Kidney epithelial cell (primary cell): ENCODE measurements at regions not wholly inside any gene's neighbourhood (a gene's known extent, or its start where the extent isn't known, plus 50 kb on each side); places are given as distances from the start of the nearest gene placed in this dataset.
"Not testable (repeated sequence)": the region's sequence is repeated elsewhere in the genome, so short reads cannot be mapped to it uniquely, and the experiment has no call there.

Experiments
- DNase-seq: peaks from one replicate; pipeline ENCODE4 v3.0.0-alpha.2; 2010; ENCODE audit warnings: low read depth
- H3K27me3 ChIP-seq: 2 replicates; pipeline ENCODE4 v1.6.0; 2011; ENCODE audit warnings: low read length; ENCODE audit not compliant: control insufficient read depth, insufficient read depth
- H3K36me3 ChIP-seq: 2 replicates; pipeline ENCODE4 v1.5.1; 2011; ENCODE audit warnings: low read length; ENCODE audit not compliant: control insufficient read depth, insufficient read depth
- H3K4me3 ChIP-seq: 2 replicates; pipeline ENCODE4 v1.5.1; 2011; ENCODE audit warnings: low read depth, mild to moderate bottlenecking, control low read depth, low read length
- TF ChIP-seq, protein P1 (sequence below): IDR thresholded peaks from 2 replicates; pipeline ENCODE4 v1.5.1; 2011; ENCODE audit warnings: mild to moderate bottlenecking, moderate library complexity, low read length, control low read depth, inconsistent platforms; ENCODE audit not compliant: insufficient read depth, poor library complexity, severe bottlenecking

DNA sequence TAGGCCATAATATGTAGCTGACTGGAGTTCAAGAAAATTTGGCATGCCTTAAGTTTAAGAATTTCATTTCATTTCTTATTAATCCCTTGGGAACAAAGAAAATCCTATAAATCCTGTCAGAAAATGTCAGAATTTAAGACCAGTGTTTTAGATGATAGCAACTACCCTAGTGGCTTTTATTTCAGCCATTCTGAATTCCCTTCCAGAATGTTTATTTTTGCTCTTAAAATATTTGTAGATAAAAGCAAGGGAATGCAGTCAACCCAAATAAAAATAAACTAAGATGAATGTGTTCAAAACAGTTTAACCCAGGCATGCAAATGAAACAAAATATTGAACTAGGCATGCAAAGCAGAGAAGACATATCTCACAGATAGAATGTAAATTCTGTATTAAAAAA is 356.9 kb upstream of the LRRC4C start:
- Histone ChIP-seq H3K36me3 (no peaks in the 10 kb centered on the region), H3K27me3 (no peaks in the 10 kb centered on the region), H3K4me3 (no peak overlapping the region)
- no peak for DNase-seq
- TF ChIP-seq, protein P1, sequence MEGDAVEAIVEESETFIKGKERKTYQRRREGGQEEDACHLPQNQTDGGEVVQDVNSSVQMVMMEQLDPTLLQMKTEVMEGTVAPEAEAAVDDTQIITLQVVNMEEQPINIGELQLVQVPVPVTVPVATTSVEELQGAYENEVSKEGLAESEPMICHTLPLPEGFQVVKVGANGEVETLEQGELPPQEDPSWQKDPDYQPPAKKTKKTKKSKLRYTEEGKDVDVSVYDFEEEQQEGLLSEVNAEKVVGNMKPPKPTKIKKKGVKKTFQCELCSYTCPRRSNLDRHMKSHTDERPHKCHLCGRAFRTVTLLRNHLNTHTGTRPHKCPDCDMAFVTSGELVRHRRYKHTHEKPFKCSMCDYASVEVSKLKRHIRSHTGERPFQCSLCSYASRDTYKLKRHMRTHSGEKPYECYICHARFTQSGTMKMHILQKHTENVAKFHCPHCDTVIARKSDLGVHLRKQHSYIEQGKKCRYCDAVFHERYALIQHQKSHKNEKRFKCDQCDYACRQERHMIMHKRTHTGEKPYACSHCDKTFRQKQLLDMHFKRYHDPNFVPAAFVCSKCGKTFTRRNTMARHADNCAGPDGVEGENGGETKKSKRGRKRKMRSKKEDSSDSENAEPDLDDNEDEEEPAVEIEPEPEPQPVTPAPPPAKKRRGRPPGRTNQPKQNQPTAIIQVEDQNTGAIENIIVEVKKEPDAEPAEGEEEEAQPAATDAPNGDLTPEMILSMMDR = no peak

- H3K27me3 ChIP-seq, DNase-seq, H3K4me3 ChIP-seq, H3K36me3 ChIP-seq: not testable (repeated sequence)
Measured at GRCh38 chr11:41824287-41824686, 364.8 kb upstream of the LRRC4C start.

- TF ChIP-seq, protein P1 = no peak
- Histone ChIP-seq H3K27me3 (no peaks in the 10 kb centered on the region), H3K36me3 (no peaks in the 10 kb centered on the region), H3K4me3 (no peak overlapping the region)
- no peak for DNase-seq
Measured at GRCh38 chr11:41826085-41826484, 366.6 kb upstream of the LRRC4C start.

DNA sequence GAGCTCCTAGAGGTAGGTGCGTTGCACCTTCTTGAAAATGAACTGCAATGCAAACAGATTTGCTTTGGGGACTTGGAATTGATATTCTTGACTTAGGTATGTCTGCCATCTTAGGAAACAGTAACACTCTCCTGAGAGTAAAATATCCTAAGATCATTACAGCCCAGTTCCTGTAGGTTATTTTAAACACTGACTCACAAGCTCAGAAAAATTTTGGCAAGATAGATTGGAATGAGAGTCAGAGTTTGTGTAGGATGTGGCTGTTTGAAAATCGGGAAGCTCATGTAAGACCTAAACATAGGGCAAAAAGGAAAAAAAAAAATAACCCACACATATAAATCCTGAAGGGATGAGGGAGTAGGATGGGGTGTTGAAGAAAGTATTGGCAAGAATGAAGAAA is 377.0 kb upstream of the LRRC4C start:
- no peaks in the 10 kb centered on the region for H3K36me3 ChIP-seq
- DNase-seq = no peak
- TF ChIP-seq, protein P1 = no peak
- H3K4me3 ChIP-seq = no peak overlapping the region
- no peaks in the 10 kb centered on the region for H3K27me3 ChIP-seq

DNA sequence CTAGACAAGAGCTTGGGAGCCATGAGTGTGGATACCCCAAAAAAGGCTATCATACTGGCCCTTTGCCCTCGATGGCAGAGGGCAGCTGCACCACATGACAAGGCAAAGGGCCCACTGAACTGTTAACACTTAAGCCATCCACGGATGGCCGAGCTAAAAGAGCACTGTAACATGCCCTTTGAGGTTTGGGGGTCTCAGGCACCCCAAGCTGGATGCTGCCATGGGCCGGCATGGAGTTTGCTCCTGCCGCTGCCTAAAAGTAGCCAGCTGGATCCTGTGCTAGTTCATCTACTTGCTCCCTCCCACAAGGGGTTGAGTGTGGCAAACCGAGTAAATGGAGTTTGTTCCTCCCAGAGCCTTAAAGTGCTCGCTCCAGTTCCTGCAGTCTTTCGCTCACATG is 383.2 kb upstream of the LRRC4C start:
- TF ChIP-seq, protein P1 = no peak
- H3K27me3 ChIP-seq = no peaks in the 10 kb centered on the region
- H3K36me3 ChIP-seq = no peaks in the 10 kb centered on the region
- DNase-seq = no peak
- no peak overlapping the region for H3K4me3 ChIP-seq

- no peak for DNase-seq
- H3K4me3 ChIP-seq = no peak overlapping the region
- no peaks in the 10 kb centered on the region for H3K27me3 ChIP-seq
- H3K36me3 ChIP-seq = no peaks in the 10 kb centered on the region
- TF ChIP-seq, protein P1 = no peak
Measured at GRCh38 chr11:41845066-41845465, 385.6 kb upstream of the LRRC4C start.
